H1 (cell line): ENCODE measurements at regions not wholly inside any gene's neighbourhood (a gene's known extent, or its start where the extent isn't known, plus 50 kb on each side); places are given as distances from the start of the nearest gene placed in this dataset.

Experiments used
- CTCF ChIA-PET: fragments of 300-600 bp; sonication (Branson Sonifier 250); formaldehyde crosslinking; loops from one replicate; lab custom pipeline; 2021; ENCODE audit not compliant: partially characterized antibody; lab: Charles Lee
- POLR2A ChIA-PET: fragments of 300-600 bp; sonication (Branson Sonifier 250); formaldehyde crosslinking; loops from one replicate; lab custom pipeline; 2021; ENCODE audit warnings: inconsistent platforms; ENCODE audit not compliant: partially characterized antibody; lab: Charles Lee
- DNase-seq, 2 experiments: peaks; one replicate each; pipeline versions ENCODE4 v3.0.0 to v3.0.0-alpha.2; 2010 to 2022; ENCODE audit warnings: low spot score in 2 of 2, low read depth in 1 of 2, mixed read lengths in 1 of 2
- FAIRE-seq: peaks from 2 replicates; lab custom pipeline; 2011; peaks lifted over from hg19 to GRCh38; lab: Jason Lieb, UNC
- H2AFZ ChIP-seq: 2 replicates; pipeline ENCODE4 v1.8.1; 2012; ENCODE audit warnings: low read length, inconsistent platforms
- H2AK5ac ChIP-seq: 2 replicates; pipeline ENCODE4 v1.6.1; 2013; ENCODE audit warnings: low read depth, low read length
- H2BK120ac ChIP-seq: replicated peaks from 2 replicates; pipeline ENCODE3; 2013; ENCODE audit warnings: low read depth, low read length, inconsistent platforms
- H2BK12ac ChIP-seq: 2 replicates; pipeline ENCODE4 v1.6.1; 2013; ENCODE audit warnings: low read depth, low read length
- H2BK15ac ChIP-seq: 2 replicates; pipeline ENCODE4 v1.6.1; 2013; ENCODE audit warnings: low read length
- H2BK20ac ChIP-seq: 2 replicates; pipeline ENCODE4 v1.6.1; 2013; ENCODE audit warnings: low read length
- H2BK5ac ChIP-seq: 2 replicates; pipeline ENCODE4 v1.6.1; 2013; ENCODE audit warnings: low read depth, low read length
- H3K14ac ChIP-seq: 2 replicates; pipeline ENCODE4 v1.6.1; 2013; ENCODE audit warnings: inconsistent platforms; ENCODE audit not compliant: insufficient read length
- H3K18ac ChIP-seq: 2 replicates; pipeline ENCODE4 v1.6.1; 2013; ENCODE audit warnings: low read length; ENCODE audit errors: extremely low read depth
- H3K23ac ChIP-seq: 2 replicates; pipeline ENCODE4 v1.6.1; 2013; ENCODE audit warnings: inconsistent platforms; ENCODE audit not compliant: insufficient read length
- H3K23me2 ChIP-seq: 2 replicates; pipeline ENCODE4 v1.6.1; 2013; ENCODE audit warnings: low read depth, low read length
- H3K27ac ChIP-seq: 2 replicates; pipeline ENCODE4 v1.6.1; 2011; ENCODE audit warnings: low read depth, low read length, inconsistent platforms
- H3K27me3 ChIP-seq, 4 experiments: replicated peaks in 1 of 4; 1 replicate in 1 of 4; 2 replicates in 3 of 4; pipeline versions ENCODE4 v1.6.1 to v1.8.1; 2011 to 2013; ENCODE audit warnings: low read length in 3 of 4, mild to moderate bottlenecking in 3 of 4, inconsistent platforms in 2 of 4, mixed read lengths in 2 of 4, moderate library complexity in 1 of 4; ENCODE audit not compliant: control insufficient read depth in 3 of 4, insufficient read depth in 3 of 4; ENCODE audit errors: extremely low read depth in 1 of 4
- H3K36me3 ChIP-seq, 4 experiments: 2 replicates each; pipeline versions ENCODE4 v1.6.1 to v1.8.1; 2011 to 2013; ENCODE audit warnings: mild to moderate bottlenecking in 4 of 4, low read length in 3 of 4, moderate library complexity in 2 of 4, control low read depth in 1 of 4, inconsistent platforms in 1 of 4; ENCODE audit not compliant: insufficient read depth in 4 of 4, control insufficient read depth in 2 of 4
- H3K4ac ChIP-seq: replicated peaks from 2 replicates; pipeline ENCODE3; 2013; ENCODE audit warnings: low read length, low read depth, mixed read lengths, inconsistent platforms; ENCODE audit not compliant: insufficient read length
- H3K4me1 ChIP-seq, 4 experiments: replicated peaks in 1 of 4; 1 replicate in 1 of 4; 2 replicates in 3 of 4; pipeline versions ENCODE4 v1.6.1 to v1.8.1; 2011 to 2013; ENCODE audit warnings: low read length in 3 of 4, inconsistent platforms in 2 of 4, mixed read lengths in 1 of 4; ENCODE audit not compliant: insufficient read depth in 4 of 4, control insufficient read depth in 3 of 4
- H3K4me2 ChIP-seq, 2 experiments: 2 replicates each; pipeline versions ENCODE4 v1.6.1 to v1.8.1; 2011 to 2013; ENCODE audit warnings: low read depth in 2 of 2, low read length in 2 of 2, control low read depth in 1 of 2, inconsistent platforms in 1 of 2, mild to moderate bottlenecking in 1 of 2; ENCODE audit not compliant: insufficient read depth in 1 of 2
- H3K4me3 ChIP-seq, 4 experiments: fragments of 200-600, 300-600 bp in 1 of 4; sonication (generic), shearing (Covaris generic), sonication (Bioruptor Twin) in 1 of 4; 2 replicates each; pipeline versions ENCODE4 v1.5.1 to v1.8.1; 2011 to 2016; ENCODE audit warnings: low read length in 4 of 4, low read depth in 3 of 4, control low read depth in 2 of 4, inconsistent platforms in 2 of 4, mild to moderate bottlenecking in 2 of 4, mixed read lengths in 1 of 4, moderate library complexity in 1 of 4; ENCODE audit not compliant: insufficient read depth in 2 of 4; ENCODE audit errors: extremely low read depth in 1 of 4
- H3K56ac ChIP-seq: replicated peaks from 2 replicates; pipeline ENCODE3; 2013; ENCODE audit warnings: low read depth, mild to moderate bottlenecking, mixed read lengths, low read length, inconsistent platforms; ENCODE audit not compliant: insufficient read length
- H3K79me1 ChIP-seq: 2 replicates; pipeline ENCODE4 v1.6.1; 2013; ENCODE audit warnings: low read depth, low read length, control low read depth
- H3K79me2 ChIP-seq, 2 experiments: 2 replicates each; pipeline versions ENCODE4 v1.6.1 to v1.8.1; 2012 to 2013; ENCODE audit warnings: low read length in 2 of 2, mild to moderate bottlenecking in 2 of 2, inconsistent platforms in 1 of 2; ENCODE audit not compliant: insufficient read depth in 2 of 2, control insufficient read depth in 1 of 2
- H3K9ac ChIP-seq, 4 experiments: replicated peaks in 1 of 4; 1 replicate in 1 of 4; 2 replicates in 3 of 4; pipeline versions ENCODE4 v1.6.1 to v1.8.1; 2011 to 2013; ENCODE audit warnings: low read depth in 3 of 4, low read length in 3 of 4, control low read depth in 2 of 4, mild to moderate bottlenecking in 2 of 4, moderate library complexity in 2 of 4, inconsistent platforms in 1 of 4; ENCODE audit errors: extremely low read depth in 1 of 4
- H3K9me3 ChIP-seq, 2 experiments: 2 replicates each; pipeline versions ENCODE4 v1.6.1 to v1.8.1; 2012 to 2013; ENCODE audit warnings: mild to moderate bottlenecking in 2 of 2, moderate library complexity in 2 of 2, control low read depth in 1 of 2, inconsistent platforms in 1 of 2, low read depth in 1 of 2, low read length in 1 of 2, mixed read lengths in 1 of 2; ENCODE audit not compliant: insufficient read depth in 2 of 2
- H4K20me1 ChIP-seq, 2 experiments: replicated peaks in 1 of 2; 2 replicates each; pipeline versions ENCODE3 to v1.8.1; 2011 to 2013; ENCODE audit warnings: inconsistent platforms in 2 of 2, low read length in 2 of 2, mild to moderate bottlenecking in 1 of 2; ENCODE audit not compliant: insufficient read depth in 2 of 2, control insufficient read depth in 1 of 2
- H4K5ac ChIP-seq: 2 replicates; pipeline ENCODE4 v1.6.1; 2013; ENCODE audit warnings: low read length, low read depth, mixed read lengths, inconsistent platforms; ENCODE audit not compliant: insufficient read length
- H4K8ac ChIP-seq: 2 replicates; pipeline ENCODE4 v1.8.0; 2013; ENCODE audit warnings: mild to moderate bottlenecking, moderate library complexity, low read length, inconsistent platforms; ENCODE audit not compliant: insufficient read depth; ENCODE audit errors: extremely low read depth
- H4K91ac ChIP-seq: replicated peaks from 2 replicates; pipeline ENCODE3; 2013; ENCODE audit warnings: low read length, mixed read lengths, inconsistent platforms; ENCODE audit not compliant: insufficient read length
- CBX5 ChIP-seq: fragments of 300-800, 300-1000 bp; sonication (generic); IDR thresholded peaks from 2 replicates; pipeline ENCODE4 v1.7.1; 2016; ENCODE audit warnings: antibody characterized with exemption, low read length, low read depth
- NRF1 ChIP-seq: IDR thresholded peaks from 2 replicates; pipeline ENCODE4 v1.6.1; 2011; ENCODE audit warnings: mild to moderate bottlenecking, low read depth, low read length, improper control_type of control experiment
- PHF8 ChIP-seq: fragments of 200-600 bp; sonication (generic); conservative IDR thresholded peaks from 2 replicates; pipeline ENCODE4 v1.7.1; 2012; ENCODE audit warnings: low read depth, mild to moderate bottlenecking, inconsistent platforms, low read length, moderate library complexity
- POU5F1 ChIP-seq: IDR thresholded peaks from 2 replicates; pipeline ENCODE4 v1.6.1; 2011; ENCODE audit warnings: low read depth, mild to moderate bottlenecking, low read length, moderate library complexity
- SP4 ChIP-seq: IDR thresholded peaks from 2 replicates; pipeline ENCODE4 v1.6.1; 2012; ENCODE audit warnings: low read length, inconsistent platforms
- WGBS, 2 experiments: shearing (Covaris generic) in 1 of 2; methylation state at CpG; one replicate each; pipeline versions ENCODE4 v1.1.6 to v1.1.7; 2013 to 2015; ENCODE audit warnings: low lambda C conversion rate in 2 of 2, mixed read lengths in 2 of 2, inconsistent platforms in 1 of 2, low coverage in 1 of 2, missing lambda C conversion rate in 1 of 2; ENCODE audit not compliant: insufficient replicate concordance in 2 of 2, insufficient coverage in 1 of 2, insufficient read length in 1 of 2; ENCODE audit errors: extremely low coverage in 1 of 2, missing lambda C conversion rate in 1 of 2; 5-methylcytosine and 5-hydroxymethylcytosine counted together

- no peak overlapping the region for H3K56ac ChIP-seq
- TF ChIP-seq CBX5 (no peak), SP4 (no peak), POU5F1 (no peak), NRF1 (no peak), PHF8 (no peak)
- TF ChIP-seq, all 59 proteins: peak for 0
- Histone ChIP-seq H3K9me3 (peaks cover 66 to 84% of the 10 kb centered on the region in 2 experiments), H4K20me1 (no peaks in the 10 kb centered on the region), H3K79me1 (no peaks in the 10 kb centered on the region), H3K18ac (no peak overlapping the region), H3K27me3 (no peaks in the 10 kb centered on the region), H3K4me1 (no peaks in the 10 kb centered on the region), H2BK20ac (no peak overlapping the region), H2BK15ac (no peak overlapping the region), H3K4me3 (no peak overlapping the region), H2AK5ac (no peak overlapping the region), H3K4me2 (no peak overlapping the region), H3K14ac (no peak overlapping the region), H2AFZ (no peak overlapping the region), H3K9ac (no peak overlapping the region), H4K8ac (no peak overlapping the region), H3K27ac (no peak overlapping the region), H4K5ac (no peak overlapping the region), H3K79me2 (no peaks in the 10 kb centered on the region), H3K36me3 (no peaks in the 10 kb centered on the region), H2BK120ac (no peak overlapping the region), H2BK5ac (no peak overlapping the region), H3K23ac (no peak overlapping the region), H2BK12ac (no peak overlapping the region), H3K23me2 (no peaks in the 10 kb centered on the region; the same call in 1 of the 2 replicates), H3K4ac (no peak overlapping the region), H4K91ac (no peak overlapping the region)
- ChIA-PET CTCF (no interaction called here), POLR2A (no interaction called here)
- WGBS, 2 experiments: 91% methylated on average over 3 of the region's 3 CpGs; no CpG with 5 or more reads in 1 of the 2 experiments
- DNase-seq: no peak
- FAIRE-seq: no peak
These were observed 465.4 kb downstream of the DMRT2 start for GRCh38 chr9:1515557-1515956.
